IMR-90 (cell line): ENCODE measurements at regions not wholly inside any gene's neighbourhood (a gene's known extent, or its start where the extent isn't known, plus 50 kb on each side); places are given as distances from the start of the nearest gene placed in this dataset.

Source experiments
- ATAC-seq: fragments of 200-7000 bp; cut with Tn5 transposase; 2 replicates; pipeline ENCODE4 v1.9.1; 2020; ENCODE audit warnings: low read depth, mild to moderate bottlenecking, moderate library complexity
- BruUV-seq: library from RNA; stranded (reverse); fragments of 400-500 nt; replicated peaks from 2 replicates; lab custom pipeline; 2021; lab: Mats Ljungman, UMichigan
- CTCF ChIA-PET: fragments of 300-600 bp; formaldehyde crosslinking; extraction: SDS; loops from one replicate; lab custom pipeline; 2021; ENCODE audit warnings: antibody characterized with exemption; lab: Yijun Ruan, JAX
- POLR2A ChIA-PET: fragments of 300-600 bp; sonication (Branson Sonifier 250); formaldehyde crosslinking; loops from one replicate; lab custom pipeline; 2022; ENCODE audit warnings: antibody characterized with exemption; ENCODE audit not compliant: unreplicated experiment; lab: Charles Lee
- DNase-seq: peaks from one replicate; pipeline ENCODE4 v3.0.0; 2013
- H2AFZ ChIP-seq: replicated peaks from 2 replicates; pipeline ENCODE3; 2013; ENCODE audit warnings: low read length, mild to moderate bottlenecking; ENCODE audit not compliant: poor library complexity
- H2AK5ac ChIP-seq: 2 replicates; pipeline ENCODE4 v1.6.1; 2013; ENCODE audit warnings: low read depth, low read length, inconsistent platforms
- H2AK9ac ChIP-seq: replicated peaks from 2 replicates; pipeline ENCODE3; 2013; ENCODE audit warnings: mild to moderate bottlenecking, low read depth, low read length, moderate library complexity; ENCODE audit not compliant: poor library complexity
- H2BK120ac ChIP-seq: 2 replicates; pipeline ENCODE4 v1.6.1; 2013; ENCODE audit warnings: low read depth, low read length, inconsistent platforms
- H2BK15ac ChIP-seq: 3 replicates; pipeline ENCODE4 v1.6.1; 2013; ENCODE audit warnings: low read depth, low read length, inconsistent platforms
- H2BK20ac ChIP-seq: 2 replicates; pipeline ENCODE4 v1.6.1; 2013; ENCODE audit warnings: low read depth, mild to moderate bottlenecking, inconsistent platforms, low read length, moderate library complexity
- H2BK5ac ChIP-seq: 2 replicates; pipeline ENCODE4 v1.6.1; 2013; ENCODE audit warnings: mild to moderate bottlenecking, low read depth, low read length, inconsistent platforms; ENCODE audit not compliant: poor library complexity, severe bottlenecking
- H3K14ac ChIP-seq: replicated peaks from 2 replicates; pipeline ENCODE4 v1.6.1; 2013; ENCODE audit warnings: low read depth, low read length, inconsistent platforms
- H3K18ac ChIP-seq: 2 replicates; pipeline ENCODE4 v1.6.1; 2013; ENCODE audit warnings: low read depth, low read length, control low read depth
- H3K23ac ChIP-seq: 2 replicates; pipeline ENCODE4 v1.6.1; 2013; ENCODE audit warnings: low read depth, low read length, inconsistent platforms
- H3K27ac ChIP-seq: 2 replicates; pipeline ENCODE4 v1.5.1; 2013; ENCODE audit warnings: mild to moderate bottlenecking, control low read depth, low read length; ENCODE audit not compliant: insufficient read depth
- H3K27me3 ChIP-seq: 2 replicates; pipeline ENCODE4 v1.6.1; 2013; ENCODE audit warnings: low read length; ENCODE audit not compliant: control insufficient read depth, insufficient read depth
- H3K36me3 ChIP-seq: 2 replicates; pipeline ENCODE4 v1.6.1; 2013; ENCODE audit warnings: low read length, mixed read lengths; ENCODE audit not compliant: control insufficient read depth, insufficient read depth
- H3K4ac ChIP-seq: 2 replicates; pipeline ENCODE4 v1.6.1; 2013; ENCODE audit warnings: low read depth, low read length, inconsistent platforms
- H3K4me1 ChIP-seq: 2 replicates; pipeline ENCODE4 v1.6.1; 2013; ENCODE audit warnings: low read length, mixed read lengths; ENCODE audit not compliant: control insufficient read depth, insufficient read depth
- H3K4me2 ChIP-seq: 2 replicates; pipeline ENCODE4 v1.6.1; 2013; ENCODE audit warnings: low read depth, mild to moderate bottlenecking, control low read depth, low read length, moderate library complexity
- H3K4me3 ChIP-seq: 2 replicates; pipeline ENCODE4 v1.5.1; 2013; ENCODE audit warnings: low read depth, mild to moderate bottlenecking, control low read depth, low read length, moderate library complexity; ENCODE audit not compliant: insufficient read depth
- H3K56ac ChIP-seq: 2 replicates; pipeline ENCODE4 v1.6.1; 2013; ENCODE audit warnings: low read length, inconsistent platforms; ENCODE audit not compliant: insufficient read depth; ENCODE audit errors: extremely low read depth
- H3K79me1 ChIP-seq, 2 experiments: 2 replicates each; pipeline ENCODE4 v1.6.1; 2013; ENCODE audit warnings: low read length in 2 of 2, inconsistent platforms in 1 of 2, low read depth in 1 of 2
- H3K9ac ChIP-seq: 2 replicates; pipeline ENCODE4 v1.6.1; 2013; ENCODE audit warnings: low read depth, low read length, control low read depth
- H3K9me1 ChIP-seq: 2 replicates; pipeline ENCODE4 v1.6.1; 2013; ENCODE audit warnings: low read length, inconsistent platforms; ENCODE audit not compliant: insufficient read depth
- H3K9me3 ChIP-seq: 2 replicates; pipeline ENCODE4 v1.6.1; 2013; ENCODE audit warnings: low read length; ENCODE audit not compliant: control insufficient read depth, insufficient read depth
- H4K20me1 ChIP-seq: 2 replicates; pipeline ENCODE4 v1.6.1; 2013; ENCODE audit warnings: low read length, inconsistent platforms; ENCODE audit not compliant: insufficient read depth
- H4K5ac ChIP-seq: 2 replicates; pipeline ENCODE4 v1.6.1; 2013; ENCODE audit warnings: mild to moderate bottlenecking, low read depth, low read length, control low read depth
- H4K8ac ChIP-seq, 2 experiments: 2 replicates each; pipeline ENCODE4 v1.6.1; 2013; ENCODE audit warnings: low read depth in 2 of 2, low read length in 2 of 2, control low read depth in 1 of 2, inconsistent platforms in 1 of 2
- H4K91ac ChIP-seq: 2 replicates; pipeline ENCODE4 v1.6.1; 2013; ENCODE audit warnings: low read depth, low read length, inconsistent platforms; ENCODE audit not compliant: insufficient read depth
- POLR2A ChIP-seq: IDR thresholded peaks from 2 replicates; pipeline ENCODE4 v1.6.1; 2012; ENCODE audit warnings: mild to moderate bottlenecking, low read depth, low read length
- RCOR1 ChIP-seq: IDR thresholded peaks from 2 replicates; pipeline ENCODE4 v1.6.1; 2012; ENCODE audit warnings: mild to moderate bottlenecking, low read length, improper control_type of control experiment; ENCODE audit not compliant: insufficient replicate concordance
- SMC3 ChIP-seq: fragments of 150-350 bp; IDR thresholded peaks from 2 replicates; pipeline ENCODE4 v1.6.1; 2016; ENCODE audit warnings: low read depth, mild to moderate bottlenecking, antibody characterized with exemption, low read length, moderate library complexity
- WGBS, 2 experiments: methylation state at CpG; one replicate each; pipeline versions ENCODE4 v1.1.5 to v1.1.7; 2013; ENCODE audit warnings: missing lambda C conversion rate in 2 of 2; ENCODE audit not compliant: insufficient read length in 1 of 2; ENCODE audit errors: extremely low coverage in 2 of 2; 5-methylcytosine and 5-hydroxymethylcytosine counted together
- dilution Hi-C: fragments of 300-500 bp; cut with HindIII; formaldehyde crosslinking; loops from one replicate; pipeline ENCODE4 v1.14.3; 2018; ENCODE audit warnings: low sequenced_read_pairs; ENCODE audit not compliant: unreplicated experiment
- in situ Hi-C: fragments of 300-500 bp; cut with MboI; formaldehyde crosslinking; loops from 3 replicates; pipeline ENCODE4 v1.14.3; 2019; ENCODE audit warnings: low sequenced_read_pairs, inconsistent platforms, mixed read lengths
- intact Hi-C: fragments of 100-400 bp; cut with micrococcal nuclease; formaldehyde crosslinking; loops from 2 replicates; pipeline ENCODE4 v1.10.0; 2022
- TF ChIP-seq, protein P1 (sequence below): fragments of 150-350 bp; IDR thresholded peaks from 2 replicates; pipeline ENCODE4 v1.6.1; 2016; ENCODE audit warnings: low read depth, mild to moderate bottlenecking, low read length, moderate library complexity, borderline replicate concordance

GRCh38 chr3:102180280-102180931 lies 254.4 kb upstream of the ZPLD1 start:
- Histone ChIP-seq H4K91ac (peak overlapping the region; percentile 71), H3K79me1 (peaks cover 0 to 13% of the 10 kb centered on the region in 2 experiments; a peak in 2 of 4 replicates), H4K8ac (peak overlapping the region; percentile 51 to 84), H4K20me1 (no peaks in the 10 kb centered on the region), H4K5ac (peak overlapping the region; percentile 97), H3K56ac (peak overlapping the region; percentile 52; the same call in 1 of the 2 replicates), H3K4ac (peak overlapping the region; percentile 27; the same call in 1 of the 2 replicates), H3K9me3 (no peaks in the 10 kb centered on the region), H3K27me3 (no peaks in the 10 kb centered on the region), H2BK20ac (peak overlapping the region; percentile 87), H2BK15ac (peak overlapping the region; percentile 38; the same call in 1 of the 3 replicates), H3K4me2 (peak overlapping the region; percentile 62; the same call in 1 of the 2 replicates), H2AK5ac (no peak overlapping the region), H2BK5ac (peak overlapping the region; percentile 93), H3K4me1 (peaks cover 21% of the 10 kb centered on the region), H2AK9ac (no peak overlapping the region), H3K9ac (peak overlapping the region; percentile 57), H3K9me1 (peaks cover 6% of the 10 kb centered on the region), H3K23ac (peak overlapping the region; percentile 13; the same call in 1 of the 2 replicates), H3K36me3 (no peaks in the 10 kb centered on the region), H3K14ac (0 out of 2 replicates have a peak overlapping the region, but pooled peaks have one; percentile 20), H3K18ac (peak overlapping the region; percentile 96), H2AFZ (no peak overlapping the region), H3K27ac (peak overlapping the region; percentile 84; the same call in 1 of the 2 replicates), H2BK120ac (peak overlapping the region; percentile 93), H3K4me3 (no peak overlapping the region)
- ChIA-PET CTCF (interaction anchor here (2.0 kb wide), 1 partner anchor 45 kb away, joined by 7 read pairs; no protein-coding TSS in a partner anchor), POLR2A (no interaction called here)
- in situ Hi-C loops, result no loop called here
- BruUV-seq, result TSS peak; percentile 98
- TF ChIP-seq SMC3 (0 out of 2 replicates have a peak, but pooled peaks have one; percentile 13), RCOR1 (peak; percentile 23), POLR2A (peak; percentile 78; the same call in 1 of the 2 replicates)
- TF ChIP-seq, protein P1, sequence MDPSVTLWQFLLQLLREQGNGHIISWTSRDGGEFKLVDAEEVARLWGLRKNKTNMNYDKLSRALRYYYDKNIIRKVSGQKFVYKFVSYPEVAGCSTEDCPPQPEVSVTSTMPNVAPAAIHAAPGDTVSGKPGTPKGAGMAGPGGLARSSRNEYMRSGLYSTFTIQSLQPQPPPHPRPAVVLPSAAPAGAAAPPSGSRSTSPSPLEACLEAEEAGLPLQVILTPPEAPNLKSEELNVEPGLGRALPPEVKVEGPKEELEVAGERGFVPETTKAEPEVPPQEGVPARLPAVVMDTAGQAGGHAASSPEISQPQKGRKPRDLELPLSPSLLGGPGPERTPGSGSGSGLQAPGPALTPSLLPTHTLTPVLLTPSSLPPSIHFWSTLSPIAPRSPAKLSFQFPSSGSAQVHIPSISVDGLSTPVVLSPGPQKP, result no peak
- ATAC-seq (peak; percentile 71), DNase-seq (peak; percentile 95)
- dilution Hi-C loops, result no loop called here
- intact Hi-C loops, result loop anchor here (2.0 kb wide), 2 partner anchors 44 to 240 kb away; no protein-coding TSS in a partner anchor
- no CpG with 5 or more reads among the region's 7 CpGs for WGBS, 2 experiments
